HL-60 (cell line): ENCODE measurements at regions not wholly inside any gene's neighbourhood (a gene's known extent, or its start where the extent isn't known, plus 50 kb on each side); places are given as distances from the start of the nearest gene placed in this dataset.

Experiments
- POLR2AphosphoS5 ChIP-seq: IDR thresholded peaks from 2 replicates; pipeline ENCODE4 v1.6.1; 2012; ENCODE audit warnings: low read depth
- TF ChIP-seq, protein P1 (sequence below): IDR thresholded peaks from one replicate; pipeline ENCODE4 v1.5.1; 2011; ENCODE audit warnings: low read length, control low read depth, inconsistent platforms; ENCODE audit not compliant: insufficient read depth

DNA sequence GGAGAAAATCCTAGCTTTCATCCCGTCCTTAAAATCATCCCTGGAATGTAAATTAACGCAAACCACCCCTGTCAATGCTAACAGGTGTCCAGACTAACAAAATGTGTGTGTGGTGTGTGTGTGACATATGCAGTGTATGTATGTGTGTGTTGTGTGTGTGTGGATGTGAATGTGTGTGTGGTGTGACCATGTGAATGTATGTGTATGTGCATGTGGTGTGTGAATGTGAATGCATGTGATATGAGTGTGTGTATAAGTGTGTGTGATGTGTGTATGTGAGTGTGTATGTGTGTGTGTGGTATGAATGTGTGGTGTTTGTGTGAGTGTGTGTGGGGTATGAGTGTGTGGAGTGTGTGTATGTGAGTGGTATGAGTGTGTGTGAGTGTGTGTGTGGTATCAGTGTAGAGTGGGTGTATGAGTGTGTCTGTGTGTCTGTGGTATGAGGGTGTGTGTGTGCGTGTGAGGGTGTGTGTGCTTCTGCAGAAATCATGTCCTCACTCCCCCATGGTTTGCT lies 190.8 kb downstream of the TEX29 start:
- TF ChIP-seq, protein P1, sequence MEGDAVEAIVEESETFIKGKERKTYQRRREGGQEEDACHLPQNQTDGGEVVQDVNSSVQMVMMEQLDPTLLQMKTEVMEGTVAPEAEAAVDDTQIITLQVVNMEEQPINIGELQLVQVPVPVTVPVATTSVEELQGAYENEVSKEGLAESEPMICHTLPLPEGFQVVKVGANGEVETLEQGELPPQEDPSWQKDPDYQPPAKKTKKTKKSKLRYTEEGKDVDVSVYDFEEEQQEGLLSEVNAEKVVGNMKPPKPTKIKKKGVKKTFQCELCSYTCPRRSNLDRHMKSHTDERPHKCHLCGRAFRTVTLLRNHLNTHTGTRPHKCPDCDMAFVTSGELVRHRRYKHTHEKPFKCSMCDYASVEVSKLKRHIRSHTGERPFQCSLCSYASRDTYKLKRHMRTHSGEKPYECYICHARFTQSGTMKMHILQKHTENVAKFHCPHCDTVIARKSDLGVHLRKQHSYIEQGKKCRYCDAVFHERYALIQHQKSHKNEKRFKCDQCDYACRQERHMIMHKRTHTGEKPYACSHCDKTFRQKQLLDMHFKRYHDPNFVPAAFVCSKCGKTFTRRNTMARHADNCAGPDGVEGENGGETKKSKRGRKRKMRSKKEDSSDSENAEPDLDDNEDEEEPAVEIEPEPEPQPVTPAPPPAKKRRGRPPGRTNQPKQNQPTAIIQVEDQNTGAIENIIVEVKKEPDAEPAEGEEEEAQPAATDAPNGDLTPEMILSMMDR = no peak
- TF ChIP-seq POLR2AphosphoS5 = no peak
